SK-N-SH treated with all-trans-retinoic acid at 6 μM for 48 hours (cell line): ENCODE measurements at regions not wholly inside any gene's neighbourhood (a gene's known extent, or its start where the extent isn't known, plus 50 kb on each side); places are given as distances from the start of the nearest gene placed in this dataset.

Experiments used
- ATAC-seq: fragments of 200-7000 bp; cut with Tn5 transposase; 3 replicates; pipeline ENCODE4 v1.9.1; 2020; ENCODE audit warnings: mild to moderate bottlenecking, moderate library complexity
- ARNTL ChIP-seq: fragments of 450-650 bp; formaldehyde crosslinking; IDR thresholded peaks from 2 replicates; pipeline ENCODE4 v1.5.0; 2020; ENCODE audit warnings: low read depth, mild to moderate bottlenecking, moderate library complexity, borderline replicate concordance
- BACH2 ChIP-seq: fragments of 250-450 bp; sonication (Bioruptor Pico); IDR thresholded peaks from 2 replicates; pipeline ENCODE4 v1.9.0; 2021; ENCODE audit warnings: mild to moderate bottlenecking, borderline replicate concordance
- CREB5 ChIP-seq: fragments of 250-450 bp; sonication (Bioruptor Pico); IDR thresholded peaks from 2 replicates; pipeline ENCODE4 v1.5.1; 2020; ENCODE audit warnings: low read depth, mild to moderate bottlenecking, moderate library complexity
- CSDC2 ChIP-seq: fragments of 250-450 bp; sonication (Bioruptor Pico); IDR thresholded peaks from 2 replicates; pipeline ENCODE4 v1.5.0; 2020; ENCODE audit warnings: mild to moderate bottlenecking, moderate library complexity
- GLIS3 ChIP-seq: fragments of 250-450 bp; sonication (Bioruptor Pico); IDR thresholded peaks from 2 replicates; pipeline ENCODE4 v1.5.0; 2020; ENCODE audit warnings: mild to moderate bottlenecking, moderate library complexity
- OSR1 ChIP-seq: fragments of 250-450 bp; sonication (Bioruptor Pico); IDR thresholded peaks from 2 replicates; pipeline ENCODE4 v1.8.0; 2022; ENCODE audit warnings: moderate library complexity, mild to moderate bottlenecking, inconsistent platforms
- POU6F1 ChIP-seq: fragments of 250-450 bp; sonication (Bioruptor Pico); IDR thresholded peaks from 2 replicates; pipeline ENCODE4 v1.8.0; 2021; ENCODE audit warnings: low read depth, mild to moderate bottlenecking, moderate library complexity, borderline replicate concordance
- PPARA ChIP-seq: fragments of 250-450 bp; sonication (Bioruptor Pico); IDR thresholded peaks from 2 replicates; pipeline ENCODE4 v1.5.0; 2020; ENCODE audit warnings: mild to moderate bottlenecking, borderline replicate concordance
- SNAI2 ChIP-seq: fragments of 250-450 bp; sonication (Bioruptor Pico); IDR thresholded peaks from 2 replicates; pipeline ENCODE4 v1.5.0; 2020; ENCODE audit warnings: mild to moderate bottlenecking, moderate library complexity
- TOX ChIP-seq: fragments of 250-450 bp; sonication (Bioruptor Pico); IDR thresholded peaks from 2 replicates; pipeline ENCODE4 v1.8.0; 2021; ENCODE audit warnings: mild to moderate bottlenecking, moderate library complexity, borderline replicate concordance
- ZC3H10 ChIP-seq: fragments of 250-450 bp; sonication (Bioruptor Pico); IDR thresholded peaks from 2 replicates; pipeline ENCODE4 v1.5.1; 2021; ENCODE audit warnings: mild to moderate bottlenecking, moderate library complexity
- ZFP3 ChIP-seq: fragments of 250-450 bp; sonication (Bioruptor Pico); IDR thresholded peaks from 2 replicates; pipeline ENCODE4 v1.5.0; 2020; ENCODE audit warnings: mild to moderate bottlenecking, moderate library complexity
- ZNF565 ChIP-seq: fragments of 450-650 bp; formaldehyde crosslinking; conservative IDR thresholded peaks from 2 replicates; pipeline ENCODE4 v1.5.0; 2020; ENCODE audit warnings: low read depth, mild to moderate bottlenecking, moderate library complexity
- ZNF70 ChIP-seq: fragments of 450-650 bp; formaldehyde crosslinking; IDR thresholded peaks from 2 replicates; pipeline ENCODE4 v1.5.0; 2020; ENCODE audit warnings: mild to moderate bottlenecking, moderate library complexity
- ZNF8 ChIP-seq: fragments of 450-650 bp; formaldehyde crosslinking; IDR thresholded peaks from 2 replicates; pipeline ENCODE4 v1.5.0; 2020; ENCODE audit warnings: mild to moderate bottlenecking, moderate library complexity
- TF ChIP-seq, protein P1 (sequence below): fragments of 250-450 bp; sonication (Bioruptor Pico); IDR thresholded peaks from 2 replicates; pipeline ENCODE4 v1.5.1; 2021; ENCODE audit warnings: mild to moderate bottlenecking, moderate library complexity
- TF ChIP-seq, protein P2 (sequence below): fragments of 250-450 bp; sonication (Bioruptor Pico); IDR thresholded peaks from 2 replicates; pipeline ENCODE4 v1.5.0; 2020; ENCODE audit warnings: mild to moderate bottlenecking, moderate library complexity
- TF ChIP-seq, protein P3 (sequence below): fragments of 250-450 bp; sonication (Bioruptor Pico); IDR thresholded peaks from 2 replicates; pipeline ENCODE4 v1.8.0; 2020; ENCODE audit warnings: mild to moderate bottlenecking, moderate library complexity, borderline replicate concordance

- no peak for TF ChIP-seq ZC3H10
- TF ChIP-seq GLIS3 (CRISPR knock-in tag): no peak
- no peak for TF ChIP-seq ZFP3 (CRISPR knock-in tag)
- TF ChIP-seq, protein P1, sequence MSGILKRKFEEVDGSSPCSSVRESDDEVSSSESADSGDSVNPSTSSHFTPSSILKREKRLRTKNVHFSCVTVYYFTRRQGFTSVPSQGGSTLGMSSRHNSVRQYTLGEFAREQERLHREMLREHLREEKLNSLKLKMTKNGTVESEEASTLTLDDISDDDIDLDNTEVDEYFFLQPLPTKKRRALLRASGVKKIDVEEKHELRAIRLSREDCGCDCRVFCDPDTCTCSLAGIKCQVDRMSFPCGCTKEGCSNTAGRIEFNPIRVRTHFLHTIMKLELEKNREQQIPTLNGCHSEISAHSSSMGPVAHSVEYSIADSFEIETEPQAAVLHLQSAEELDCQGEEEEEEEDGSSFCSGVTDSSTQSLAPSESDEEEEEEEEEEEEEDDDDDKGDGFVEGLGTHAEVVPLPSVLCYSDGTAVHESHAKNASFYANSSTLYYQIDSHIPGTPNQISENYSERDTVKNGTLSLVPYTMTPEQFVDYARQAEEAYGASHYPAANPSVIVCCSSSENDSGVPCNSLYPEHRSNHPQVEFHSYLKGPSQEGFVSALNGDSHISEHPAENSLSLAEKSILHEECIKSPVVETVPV (CRISPR knock-in tag): no peak
- no peak for TF ChIP-seq PPARA
- TF ChIP-seq OSR1 (CRISPR knock-in tag): no peak
- no peak for TF ChIP-seq TOX (CRISPR knock-in tag)
- TF ChIP-seq, protein P2, sequence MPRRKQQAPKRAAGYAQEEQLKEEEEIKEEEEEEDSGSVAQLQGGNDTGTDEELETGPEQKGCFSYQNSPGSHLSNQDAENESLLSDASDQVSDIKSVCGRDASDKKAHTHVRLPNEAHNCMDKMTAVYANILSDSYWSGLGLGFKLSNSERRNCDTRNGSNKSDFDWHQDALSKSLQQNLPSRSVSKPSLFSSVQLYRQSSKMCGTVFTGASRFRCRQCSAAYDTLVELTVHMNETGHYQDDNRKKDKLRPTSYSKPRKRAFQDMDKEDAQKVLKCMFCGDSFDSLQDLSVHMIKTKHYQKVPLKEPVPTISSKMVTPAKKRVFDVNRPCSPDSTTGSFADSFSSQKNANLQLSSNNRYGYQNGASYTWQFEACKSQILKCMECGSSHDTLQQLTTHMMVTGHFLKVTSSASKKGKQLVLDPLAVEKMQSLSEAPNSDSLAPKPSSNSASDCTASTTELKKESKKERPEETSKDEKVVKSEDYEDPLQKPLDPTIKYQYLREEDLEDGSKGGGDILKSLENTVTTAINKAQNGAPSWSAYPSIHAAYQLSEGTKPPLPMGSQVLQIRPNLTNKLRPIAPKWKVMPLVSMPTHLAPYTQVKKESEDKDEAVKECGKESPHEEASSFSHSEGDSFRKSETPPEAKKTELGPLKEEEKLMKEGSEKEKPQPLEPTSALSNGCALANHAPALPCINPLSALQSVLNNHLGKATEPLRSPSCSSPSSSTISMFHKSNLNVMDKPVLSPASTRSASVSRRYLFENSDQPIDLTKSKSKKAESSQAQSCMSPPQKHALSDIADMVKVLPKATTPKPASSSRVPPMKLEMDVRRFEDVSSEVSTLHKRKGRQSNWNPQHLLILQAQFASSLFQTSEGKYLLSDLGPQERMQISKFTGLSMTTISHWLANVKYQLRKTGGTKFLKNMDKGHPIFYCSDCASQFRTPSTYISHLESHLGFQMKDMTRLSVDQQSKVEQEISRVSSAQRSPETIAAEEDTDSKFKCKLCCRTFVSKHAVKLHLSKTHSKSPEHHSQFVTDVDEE (CRISPR knock-in tag): no peak
- no peak for TF ChIP-seq ZNF565
- TF ChIP-seq POU6F1 (CRISPR knock-in tag): no peak
- no peak for TF ChIP-seq CREB5
- no peak for TF ChIP-seq ZNF8 (CRISPR knock-in tag)
- TF ChIP-seq ZNF70 (CRISPR knock-in tag): no peak
- no peak for TF ChIP-seq SNAI2 (CRISPR knock-in tag)
- TF ChIP-seq, protein P3, sequence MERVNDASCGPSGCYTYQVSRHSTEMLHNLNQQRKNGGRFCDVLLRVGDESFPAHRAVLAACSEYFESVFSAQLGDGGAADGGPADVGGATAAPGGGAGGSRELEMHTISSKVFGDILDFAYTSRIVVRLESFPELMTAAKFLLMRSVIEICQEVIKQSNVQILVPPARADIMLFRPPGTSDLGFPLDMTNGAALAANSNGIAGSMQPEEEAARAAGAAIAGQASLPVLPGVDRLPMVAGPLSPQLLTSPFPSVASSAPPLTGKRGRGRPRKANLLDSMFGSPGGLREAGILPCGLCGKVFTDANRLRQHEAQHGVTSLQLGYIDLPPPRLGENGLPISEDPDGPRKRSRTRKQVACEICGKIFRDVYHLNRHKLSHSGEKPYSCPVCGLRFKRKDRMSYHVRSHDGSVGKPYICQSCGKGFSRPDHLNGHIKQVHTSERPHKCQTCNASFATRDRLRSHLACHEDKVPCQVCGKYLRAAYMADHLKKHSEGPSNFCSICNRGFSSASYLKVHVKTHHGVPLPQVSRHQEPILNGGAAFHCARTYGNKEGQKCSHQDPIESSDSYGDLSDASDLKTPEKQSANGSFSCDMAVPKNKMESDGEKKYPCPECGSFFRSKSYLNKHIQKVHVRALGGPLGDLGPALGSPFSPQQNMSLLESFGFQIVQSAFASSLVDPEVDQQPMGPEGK: no peak
- TF ChIP-seq ARNTL: no peak
- TF ChIP-seq BACH2: no peak
- no peak for TF ChIP-seq CSDC2 (CRISPR knock-in tag)
- no peak for ATAC-seq
Observed at GRCh38 chr16:85196976-85197375, 84.7 kb upstream of the CIBAR2 start.

- ATAC-seq: no peak
- TF ChIP-seq ZNF70 (CRISPR knock-in tag): no peak
- TF ChIP-seq, protein P2 (CRISPR knock-in tag): no peak
- no peak for TF ChIP-seq PPARA
- no peak for TF ChIP-seq CSDC2 (CRISPR knock-in tag)
Observed at GRCh38 chr16:85197611-85198566, 85.6 kb upstream of the CIBAR2 start.
